B cell (primary cell): ENCODE measurements at regions not wholly inside any gene's neighbourhood (a gene's known extent, or its start where the extent isn't known, plus 50 kb on each side); places are given as distances from the start of the nearest gene placed in this dataset.

Source experiments
- EZH2 ChIP-seq: IDR thresholded peaks from 2 replicates; pipeline ENCODE4 v1.6.1; 2012; ENCODE audit warnings: borderline replicate concordance, low read depth, mild to moderate bottlenecking, moderate library complexity, low read length; ENCODE audit not compliant: insufficient read depth, poor library complexity, severe bottlenecking
- TF ChIP-seq, protein P1 (sequence below): fragments of 200-600 bp; IDR thresholded peaks from one replicate; pipeline ENCODE4 v1.8.0; 2022; ENCODE audit warnings: antibody characterized with exemption, mild to moderate bottlenecking

DNA sequence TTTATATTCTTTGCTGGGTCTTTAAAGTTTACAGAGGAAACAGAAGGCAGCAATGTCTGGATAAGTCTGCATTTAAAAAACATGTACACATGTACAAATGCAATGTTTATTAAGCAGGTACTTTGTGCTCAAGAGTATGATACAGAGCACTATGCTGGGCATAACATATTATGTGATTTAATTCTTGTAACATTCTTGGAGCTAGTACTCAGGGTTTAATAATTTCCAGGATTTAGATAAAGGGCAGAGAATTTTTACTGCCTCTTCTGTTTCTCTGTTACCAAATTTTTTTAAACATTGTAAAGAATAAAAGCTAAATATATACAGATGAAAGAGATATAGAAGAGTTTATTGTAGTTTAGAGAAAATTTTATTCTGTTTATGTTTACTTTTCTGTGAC, 152.7 kb downstream of the ZNF737 start:
- TF ChIP-seq, protein P1, sequence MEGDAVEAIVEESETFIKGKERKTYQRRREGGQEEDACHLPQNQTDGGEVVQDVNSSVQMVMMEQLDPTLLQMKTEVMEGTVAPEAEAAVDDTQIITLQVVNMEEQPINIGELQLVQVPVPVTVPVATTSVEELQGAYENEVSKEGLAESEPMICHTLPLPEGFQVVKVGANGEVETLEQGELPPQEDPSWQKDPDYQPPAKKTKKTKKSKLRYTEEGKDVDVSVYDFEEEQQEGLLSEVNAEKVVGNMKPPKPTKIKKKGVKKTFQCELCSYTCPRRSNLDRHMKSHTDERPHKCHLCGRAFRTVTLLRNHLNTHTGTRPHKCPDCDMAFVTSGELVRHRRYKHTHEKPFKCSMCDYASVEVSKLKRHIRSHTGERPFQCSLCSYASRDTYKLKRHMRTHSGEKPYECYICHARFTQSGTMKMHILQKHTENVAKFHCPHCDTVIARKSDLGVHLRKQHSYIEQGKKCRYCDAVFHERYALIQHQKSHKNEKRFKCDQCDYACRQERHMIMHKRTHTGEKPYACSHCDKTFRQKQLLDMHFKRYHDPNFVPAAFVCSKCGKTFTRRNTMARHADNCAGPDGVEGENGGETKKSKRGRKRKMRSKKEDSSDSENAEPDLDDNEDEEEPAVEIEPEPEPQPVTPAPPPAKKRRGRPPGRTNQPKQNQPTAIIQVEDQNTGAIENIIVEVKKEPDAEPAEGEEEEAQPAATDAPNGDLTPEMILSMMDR = no peak
- no peak for TF ChIP-seq EZH2
